ENCODE measurements at regions not wholly inside any gene's neighbourhood (a gene's known extent, or its start where the extent isn't known, plus 50 kb on each side); places are given as distances from the start of the nearest gene placed in this dataset.

DNA sequence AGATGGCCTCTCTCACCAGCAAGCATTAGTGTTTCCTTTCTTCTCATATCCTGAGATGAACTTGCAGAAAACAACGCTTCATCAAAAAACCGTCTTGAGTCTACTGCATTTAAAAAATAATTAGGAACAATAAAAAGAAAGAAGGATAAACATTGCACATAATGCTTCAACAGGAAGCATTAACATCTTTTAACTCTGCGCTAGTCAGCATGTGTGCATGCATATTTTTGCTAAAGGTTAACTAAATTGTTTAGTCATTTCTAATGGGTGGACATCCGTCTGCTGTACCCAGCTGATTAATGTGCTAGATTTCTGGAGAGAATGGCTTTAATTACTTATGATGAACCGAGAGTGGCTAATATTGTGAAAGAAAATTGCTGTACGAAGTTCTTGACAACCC, 349.3 kb downstream of the SOX4 start:
- TF ChIP-seq POLR2AphosphoS5 (IDR thresholded peaks at IDR 0.05; ENCODE audit: low read depth, low read length) = no peak
- TF ChIP-seq CTCF (IDR thresholded peaks at IDR 0.05) = no peak
- no peak for TF ChIP-seq SIN3A (IDR thresholded peaks at IDR 0.05; ENCODE audit: borderline replicate concordance, insufficient read depth, low read depth, low read length)
